HEK293 (cell line): ENCODE measurements at regions not wholly inside any gene's neighbourhood (a gene's known extent, or its start where the extent isn't known, plus 50 kb on each side); places are given as distances from the start of the nearest gene placed in this dataset.

ENCODE experiments used
- CTCF ChIA-PET: fragments of 350-600 bp; formaldehyde crosslinking; extraction: SDS; loops from one replicate; lab custom pipeline; 2021; ENCODE audit warnings: antibody characterized with exemption; lab: Yijun Ruan, JAX
- POLR2A ChIA-PET: fragments of 300-600 bp; formaldehyde crosslinking; extraction: SDS; loops from one replicate; lab custom pipeline; 2020; ENCODE audit warnings: antibody characterized with exemption, inconsistent platforms; lab: Yijun Ruan, JAX
- H3K27ac ChIP-seq: fragments of 200-500 bp; sonication (Bioruptor generic); 2 replicates; pipeline ENCODE4 v1.5.1; 2014; ENCODE audit warnings: low read depth, low read length, control low read depth, inconsistent platforms; ENCODE audit errors: extremely low read depth
- H3K36me3 ChIP-seq, 2 experiments: fragments of 200-500 bp in 1 of 2; sonication (Bioruptor generic) in 1 of 2; 1 replicate in 1 of 2; 2 replicates in 1 of 2; pipeline ENCODE4 v1.5.1; 2014 to 2017; ENCODE audit warnings: inconsistent platforms in 2 of 2, low read length in 2 of 2; ENCODE audit not compliant: control insufficient read depth in 2 of 2, insufficient read depth in 1 of 2
- H3K4me1 ChIP-seq: fragments of 200-500 bp; sonication (Bioruptor generic); 2 replicates; pipeline ENCODE4 v1.5.1; 2014; ENCODE audit warnings: mild to moderate bottlenecking, low read length, inconsistent platforms; ENCODE audit not compliant: control insufficient read depth, insufficient read depth
- H3K4me3 ChIP-seq: 2 replicates; pipeline ENCODE4 v1.5.1; 2011; ENCODE audit warnings: low read depth, mild to moderate bottlenecking, control low read depth, low read length, moderate library complexity
- H3K9me3 ChIP-seq: fragments of 200-500 bp; sonication (Bioruptor generic); 2 replicates; pipeline ENCODE4 v1.5.1; 2014; ENCODE audit warnings: low read depth, low read length, inconsistent platforms; ENCODE audit not compliant: control insufficient read depth, insufficient read depth
- GLI2 ChIP-seq: fragments of 450-650 bp; formaldehyde crosslinking; IDR thresholded peaks from 2 replicates; pipeline ENCODE4; 2017; ENCODE audit warnings: missing biosample characterization, missing genetic modification characterization, low read depth, borderline replicate concordance
- IKZF3 ChIP-seq: fragments of 450-650 bp; IDR thresholded peaks from 2 replicates; pipeline ENCODE4 v1.5.0; 2018; ENCODE audit warnings: missing biosample characterization, mild to moderate bottlenecking, missing genetic modification characterization, moderate library complexity
- OSR2 ChIP-seq: fragments of 450-650 bp; formaldehyde crosslinking; IDR thresholded peaks from 2 replicates; pipeline ENCODE4 v1.5.1; 2016; ENCODE audit warnings: missing biosample characterization, missing genetic modification characterization
- SP3 ChIP-seq: fragments of 450-650 bp; formaldehyde crosslinking; IDR thresholded peaks from 2 replicates; pipeline ENCODE4 v1.5.1; 2016; ENCODE audit warnings: missing biosample characterization, missing genetic modification characterization
- ZBTB20 ChIP-seq: fragments of 450-650 bp; formaldehyde crosslinking; IDR thresholded peaks from 2 replicates; pipeline ENCODE4 v1.5.1; 2016; ENCODE audit warnings: missing biosample characterization, missing genetic modification characterization
- ZFP37 ChIP-seq: fragments of 450-650 bp; formaldehyde crosslinking; IDR thresholded peaks from 2 replicates; pipeline ENCODE4 v1.5.1; 2016; ENCODE audit warnings: missing biosample characterization, missing genetic modification characterization
- ZFP69B ChIP-seq: fragments of 450-650 bp; formaldehyde crosslinking; IDR thresholded peaks from 2 replicates; pipeline ENCODE4 v1.5.1; 2016; ENCODE audit warnings: missing biosample characterization, missing genetic modification characterization
- ZIC2 ChIP-seq: fragments of 450-650 bp; formaldehyde crosslinking; IDR thresholded peaks from 2 replicates; pipeline ENCODE4 v1.5.1; 2016; ENCODE audit warnings: missing biosample characterization, missing genetic modification characterization
- ZNF202 ChIP-seq: fragments of 450-650 bp; formaldehyde crosslinking; IDR thresholded peaks from 2 replicates; pipeline ENCODE4 v1.5.1; 2016; ENCODE audit warnings: missing biosample characterization, missing genetic modification characterization, borderline replicate concordance
- ZNF221 ChIP-seq: fragments of 450-650 bp; formaldehyde crosslinking; IDR thresholded peaks from 2 replicates; pipeline ENCODE4 v1.5.1; 2017; ENCODE audit warnings: missing biosample characterization, missing genetic modification characterization, borderline replicate concordance
- ZNF335 ChIP-seq: fragments of 450-650 bp; formaldehyde crosslinking; conservative IDR thresholded peaks from 2 replicates; pipeline ENCODE4 v1.5.1; 2016; ENCODE audit warnings: missing biosample characterization, missing genetic modification characterization
- ZNF341 ChIP-seq: fragments of 450-650 bp; formaldehyde crosslinking; IDR thresholded peaks from 2 replicates; pipeline ENCODE4; 2016; ENCODE audit warnings: low read depth, missing biosample characterization, missing genetic modification characterization
- ZNF350 ChIP-seq: fragments of 450-650 bp; formaldehyde crosslinking; IDR thresholded peaks from 2 replicates; pipeline ENCODE4 v1.5.0; 2017; ENCODE audit warnings: missing biosample characterization, mild to moderate bottlenecking, missing genetic modification characterization
- ZNF404 ChIP-seq: fragments of 450-650 bp; formaldehyde crosslinking; IDR thresholded peaks from 2 replicates; pipeline ENCODE4 v1.5.1; 2017; ENCODE audit warnings: missing biosample characterization, missing genetic modification characterization
- ZNF530 ChIP-seq: fragments of 450-650 bp; formaldehyde crosslinking; IDR thresholded peaks from 2 replicates; pipeline ENCODE4 v1.5.1; 2016; ENCODE audit warnings: low read depth, missing biosample characterization, missing genetic modification characterization
- ZNF585B ChIP-seq: fragments of 450-650 bp; formaldehyde crosslinking; IDR thresholded peaks from 2 replicates; pipeline ENCODE4 v1.5.1; 2016; ENCODE audit warnings: missing biosample characterization, missing genetic modification characterization
- ZNF600 ChIP-seq: fragments of 450-650 bp; formaldehyde crosslinking; IDR thresholded peaks from 2 replicates; pipeline ENCODE4 v1.5.1; 2016; ENCODE audit warnings: missing biosample characterization, missing genetic modification characterization
- ZNF626 ChIP-seq: fragments of 450-650 bp; sonication (Bioruptor Pico); formaldehyde crosslinking; IDR thresholded peaks from 2 replicates; pipeline ENCODE4 v1.5.1; 2018; ENCODE audit warnings: missing biosample characterization, missing genetic modification characterization, inconsistent platforms
- ZNF629 ChIP-seq: fragments of 450-650 bp; formaldehyde crosslinking; IDR thresholded peaks from 2 replicates; pipeline ENCODE4 v1.5.1; 2017; ENCODE audit warnings: missing biosample characterization, missing genetic modification characterization
- ZNF654 ChIP-seq: fragments of 450-650 bp; formaldehyde crosslinking; IDR thresholded peaks from 2 replicates; pipeline ENCODE4 v1.5.1; 2016; ENCODE audit warnings: low read depth, missing biosample characterization, missing genetic modification characterization
- ZNF785 ChIP-seq: fragments of 450-650 bp; formaldehyde crosslinking; IDR thresholded peaks from 2 replicates; pipeline ENCODE4 v1.5.1; 2016; ENCODE audit warnings: missing biosample characterization, missing genetic modification characterization
- ZNF830 ChIP-seq: fragments of 450-650 bp; IDR thresholded peaks from 2 replicates; pipeline ENCODE4 v1.5.0; 2018; ENCODE audit warnings: missing biosample characterization, missing genetic modification characterization, low read depth, mild to moderate bottlenecking, moderate library complexity
- ZNF837 ChIP-seq: fragments of 450-650 bp; formaldehyde crosslinking; IDR thresholded peaks from 2 replicates; pipeline ENCODE4 v1.5.1; 2016; ENCODE audit warnings: missing biosample characterization, missing genetic modification characterization
- TF ChIP-seq, protein P1 (sequence below): fragments of 450-650 bp; formaldehyde crosslinking; IDR thresholded peaks from 2 replicates; pipeline ENCODE4 v1.5.1; 2017; ENCODE audit warnings: missing biosample characterization, mild to moderate bottlenecking, missing genetic modification characterization, moderate library complexity
- TF ChIP-seq, protein P2 (sequence below): IDR thresholded peaks from 2 replicates; pipeline ENCODE4 v1.6.1; 2011; ENCODE audit warnings: mild to moderate bottlenecking, low read depth, low read length, borderline replicate concordance
- TF ChIP-seq, protein P3 (sequence below): fragments of 450-650 bp; formaldehyde crosslinking; IDR thresholded peaks from 2 replicates; pipeline ENCODE4 v1.5.1; 2016; ENCODE audit warnings: missing biosample characterization, missing genetic modification characterization

DNA sequence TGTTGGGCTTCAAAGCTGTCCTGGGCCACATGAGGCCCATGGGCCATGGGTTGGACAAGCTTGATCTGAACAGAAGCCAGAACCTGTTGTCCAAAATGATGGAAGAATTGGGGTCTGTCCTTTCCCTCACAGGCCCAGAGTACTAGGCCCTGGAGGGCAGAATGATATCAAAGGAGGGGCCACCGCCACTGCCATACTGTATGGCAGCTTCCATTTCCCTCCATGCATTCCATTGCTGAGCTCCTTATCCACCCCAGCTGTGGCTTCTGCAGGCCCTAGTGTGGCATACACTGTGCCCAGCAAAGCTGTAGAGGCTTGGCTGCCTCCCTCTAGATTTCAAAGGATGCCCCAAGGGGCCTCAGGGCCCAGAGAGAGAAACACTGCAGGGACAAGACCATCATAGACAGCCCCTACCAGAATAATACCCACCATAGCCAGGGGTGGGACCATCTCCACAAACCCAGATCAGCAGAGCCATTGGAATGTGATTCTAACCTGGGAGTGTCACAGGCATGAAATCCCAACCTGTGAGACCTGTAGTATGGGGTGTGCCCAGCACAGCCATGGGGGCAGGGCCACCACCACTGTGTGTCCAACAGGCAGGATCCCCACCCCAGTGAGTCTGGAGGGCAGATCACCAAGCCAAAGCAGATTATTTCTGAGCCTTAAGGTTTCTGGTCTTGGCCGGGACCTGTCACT lies 61.4 kb upstream of the BEGAIN start:
- H3K27ac ChIP-seq, result no peak overlapping the region
- H3K9me3 ChIP-seq, result no peaks in the 10 kb centered on the region
- H3K4me1 ChIP-seq, result peaks cover 2% of the 10 kb centered on the region; the same call in 1 of the 2 replicates
- POLR2A ChIA-PET, result no interaction called here
- TF ChIP-seq ZFP37 (tag by site-specific recombination) (no peak), ZNF221 (tag by site-specific recombination) (no peak), ZNF585B (tag by site-specific recombination) (peak; percentile 59), ZNF335 (tag by site-specific recombination) (peak; percentile 57; the same call in 1 of the 2 replicates)
- TF ChIP-seq, protein P1, sequence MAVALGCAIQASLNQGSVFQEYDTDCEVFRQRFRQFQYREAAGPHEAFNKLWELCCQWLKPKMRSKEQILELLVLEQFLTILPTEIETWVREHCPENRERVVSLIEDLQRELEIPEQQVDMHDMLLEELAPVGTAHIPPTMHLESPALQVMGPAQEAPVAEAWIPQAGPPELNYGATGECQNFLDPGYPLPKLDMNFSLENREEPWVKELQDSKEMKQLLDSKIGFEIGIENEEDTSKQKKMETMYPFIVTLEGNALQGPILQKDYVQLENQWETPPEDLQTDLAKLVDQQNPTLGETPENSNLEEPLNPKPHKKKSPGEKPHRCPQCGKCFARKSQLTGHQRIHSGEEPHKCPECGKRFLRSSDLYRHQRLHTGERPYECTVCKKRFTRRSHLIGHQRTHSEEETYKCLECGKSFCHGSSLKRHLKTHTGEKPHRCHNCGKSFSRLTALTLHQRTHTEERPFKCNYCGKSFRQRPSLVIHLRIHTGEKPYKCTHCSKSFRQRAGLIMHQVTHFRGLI (tag by site-specific recombination), result 0 out of 2 replicates have a peak, but pooled peaks have one; percentile 9
- H3K36me3 ChIP-seq, result no peaks in the 10 kb centered on the region
- CTCF ChIA-PET, result interaction anchor here (0.6 to 1.1 kb wide), 7 partner anchors 196 to 425 kb away, joined by 3 to 6 read pairs (median 3); no protein-coding TSS in a partner anchor
- no peak overlapping the region for H3K4me3 ChIP-seq

DNA sequence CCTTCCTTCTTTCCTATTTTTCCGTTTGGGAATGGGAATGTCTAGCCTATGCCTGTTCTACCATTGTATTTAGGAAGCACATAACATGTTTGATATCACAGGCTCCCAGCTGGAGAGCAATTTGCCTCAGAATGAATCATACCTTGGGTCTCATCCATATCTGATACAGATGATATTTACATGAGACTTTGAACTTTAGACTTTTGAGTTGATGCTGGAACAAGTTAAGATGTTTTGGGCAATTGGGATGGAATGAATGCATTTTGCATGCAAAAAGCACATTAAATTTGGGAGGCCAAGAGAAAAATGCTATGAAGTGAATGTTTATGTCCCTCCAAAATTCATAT lies 61.9 kb upstream of the BEGAIN start:
- H3K36me3 ChIP-seq, result no peaks in the 10 kb centered on the region
- H3K27ac ChIP-seq, result no peak overlapping the region
- H3K4me3 ChIP-seq, result no peak overlapping the region
- no peaks in the 10 kb centered on the region for H3K9me3 ChIP-seq
- CTCF ChIA-PET, result interaction anchor here (0.9 to 1.1 kb wide), 2 partner anchors 209 to 266 kb away, joined by 3 read pairs; no protein-coding TSS in a partner anchor
- H3K4me1 ChIP-seq, result peaks cover 2% of the 10 kb centered on the region; the same call in 1 of the 2 replicates
- peak; percentile 48 for TF ChIP-seq ZNF600
- peak; percentile 35; the same call in 1 of the 2 replicates for TF ChIP-seq IKZF3 (tag by site-specific recombination)
- TF ChIP-seq ZNF654 (tag by site-specific recombination), result no peak
- POLR2A ChIA-PET, result no interaction called here

DNA sequence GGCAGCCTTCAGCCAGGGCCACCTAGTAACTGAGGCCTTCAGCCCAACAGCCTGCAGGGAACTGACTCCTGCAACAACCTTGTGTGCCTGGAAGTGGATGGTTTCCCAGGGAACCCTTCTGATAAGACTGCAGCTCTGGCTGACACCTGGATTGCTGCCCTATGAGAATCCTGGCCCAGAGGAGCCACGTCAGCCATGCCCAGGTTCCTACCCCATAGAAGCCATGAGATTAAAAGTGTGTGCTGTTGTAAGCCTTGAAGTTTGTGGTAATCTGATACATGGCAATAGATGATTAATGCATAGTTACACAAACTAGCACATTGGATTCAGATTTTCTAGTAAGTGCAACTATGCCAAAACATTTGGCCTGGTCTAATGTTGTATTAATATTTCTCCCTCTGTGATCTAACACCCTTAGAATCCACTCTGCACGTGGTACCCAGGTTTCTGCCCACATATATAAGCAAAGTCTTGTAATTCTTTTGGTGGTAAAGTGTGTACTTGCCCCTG lies 64.8 kb upstream of the BEGAIN start:
- H3K27ac ChIP-seq, result no peak overlapping the region
- CTCF ChIA-PET, result interaction anchor here (0.6 to 4.3 kb wide), 7 partner anchors 10 to 268 kb away, joined by 3 to 52 read pairs (median 9); no protein-coding TSS in a partner anchor
- TF ChIP-seq ZNF404 (tag by site-specific recombination) (no peak), ZNF350 (no peak), ZNF837 (tag by site-specific recombination) (no peak), SP3 (no peak), ZNF530 (tag by site-specific recombination) (no peak), ZBTB20 (tag by site-specific recombination) (no peak), ZNF830 (tag by site-specific recombination) (no peak), OSR2 (tag by site-specific recombination) (no peak), GLI2 (tag by site-specific recombination) (no peak), ZNF341 (tag by site-specific recombination) (no peak), ZFP69B (no peak), ZNF785 (tag by site-specific recombination) (no peak), ZNF626 (no peak), ZNF629 (tag by site-specific recombination) (no peak), ZIC2 (tag by site-specific recombination) (no peak), ZNF202 (tag by site-specific recombination) (no peak)
- TF ChIP-seq, protein P2, sequence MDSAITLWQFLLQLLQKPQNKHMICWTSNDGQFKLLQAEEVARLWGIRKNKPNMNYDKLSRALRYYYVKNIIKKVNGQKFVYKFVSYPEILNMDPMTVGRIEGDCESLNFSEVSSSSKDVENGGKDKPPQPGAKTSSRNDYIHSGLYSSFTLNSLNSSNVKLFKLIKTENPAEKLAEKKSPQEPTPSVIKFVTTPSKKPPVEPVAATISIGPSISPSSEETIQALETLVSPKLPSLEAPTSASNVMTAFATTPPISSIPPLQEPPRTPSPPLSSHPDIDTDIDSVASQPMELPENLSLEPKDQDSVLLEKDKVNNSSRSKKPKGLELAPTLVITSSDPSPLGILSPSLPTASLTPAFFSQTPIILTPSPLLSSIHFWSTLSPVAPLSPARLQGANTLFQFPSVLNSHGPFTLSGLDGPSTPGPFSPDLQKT, result no peak
- TF ChIP-seq, protein P3, sequence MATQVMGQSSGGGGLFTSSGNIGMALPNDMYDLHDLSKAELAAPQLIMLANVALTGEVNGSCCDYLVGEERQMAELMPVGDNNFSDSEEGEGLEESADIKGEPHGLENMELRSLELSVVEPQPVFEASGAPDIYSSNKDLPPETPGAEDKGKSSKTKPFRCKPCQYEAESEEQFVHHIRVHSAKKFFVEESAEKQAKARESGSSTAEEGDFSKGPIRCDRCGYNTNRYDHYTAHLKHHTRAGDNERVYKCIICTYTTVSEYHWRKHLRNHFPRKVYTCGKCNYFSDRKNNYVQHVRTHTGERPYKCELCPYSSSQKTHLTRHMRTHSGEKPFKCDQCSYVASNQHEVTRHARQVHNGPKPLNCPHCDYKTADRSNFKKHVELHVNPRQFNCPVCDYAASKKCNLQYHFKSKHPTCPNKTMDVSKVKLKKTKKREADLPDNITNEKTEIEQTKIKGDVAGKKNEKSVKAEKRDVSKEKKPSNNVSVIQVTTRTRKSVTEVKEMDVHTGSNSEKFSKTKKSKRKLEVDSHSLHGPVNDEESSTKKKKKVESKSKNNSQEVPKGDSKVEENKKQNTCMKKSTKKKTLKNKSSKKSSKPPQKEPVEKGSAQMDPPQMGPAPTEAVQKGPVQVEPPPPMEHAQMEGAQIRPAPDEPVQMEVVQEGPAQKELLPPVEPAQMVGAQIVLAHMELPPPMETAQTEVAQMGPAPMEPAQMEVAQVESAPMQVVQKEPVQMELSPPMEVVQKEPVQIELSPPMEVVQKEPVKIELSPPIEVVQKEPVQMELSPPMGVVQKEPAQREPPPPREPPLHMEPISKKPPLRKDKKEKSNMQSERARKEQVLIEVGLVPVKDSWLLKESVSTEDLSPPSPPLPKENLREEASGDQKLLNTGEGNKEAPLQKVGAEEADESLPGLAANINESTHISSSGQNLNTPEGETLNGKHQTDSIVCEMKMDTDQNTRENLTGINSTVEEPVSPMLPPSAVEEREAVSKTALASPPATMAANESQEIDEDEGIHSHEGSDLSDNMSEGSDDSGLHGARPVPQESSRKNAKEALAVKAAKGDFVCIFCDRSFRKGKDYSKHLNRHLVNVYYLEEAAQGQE (tag by site-specific recombination), result no peak

More for the DNA sequence above, 64.8 kb upstream of the BEGAIN start:
- Histone ChIP-seq H3K36me3 (no peaks in the 10 kb centered on the region), H3K4me1 (no peaks in the 10 kb centered on the region), H3K9me3 (no peaks in the 10 kb centered on the region), H3K4me3 (no peak overlapping the region)
- POLR2A ChIA-PET, result no interaction called here
